HL-60 (cell line): ENCODE measurements at regions not wholly inside any gene's neighbourhood (a gene's known extent, or its start where the extent isn't known, plus 50 kb on each side); places are given as distances from the start of the nearest gene placed in this dataset.

Experiments used
- DNase-seq, 2 experiments: peaks; one replicate each; pipeline ENCODE4 v3.0.0-alpha.2; 2010 to 2020; ENCODE audit warnings: low read depth in 1 of 2, low spot score in 1 of 2
- H3K27ac ChIP-seq: fragments of 250-450 bp; sonication (Bioruptor Pico); replicated peaks from 2 replicates; pipeline ENCODE4 v1.5.1; 2020; ENCODE audit warnings: mild to moderate bottlenecking, moderate library complexity
- H3K27me3 ChIP-seq: fragments of 250-450 bp; sonication (Bioruptor Pico); 2 replicates; pipeline ENCODE4 v1.5.1; 2021; ENCODE audit warnings: mild to moderate bottlenecking, moderate library complexity; ENCODE audit not compliant: insufficient read depth, poor library complexity, severe bottlenecking
- H3K4me3 ChIP-seq: replicated peaks from 2 replicates; pipeline ENCODE4 v1.5.1; 2011; ENCODE audit warnings: mild to moderate bottlenecking, control low read depth, low read length; ENCODE audit not compliant: insufficient read depth
- GABPA ChIP-seq: IDR thresholded peaks from 2 replicates; pipeline ENCODE4 v1.6.1; 2012; ENCODE audit warnings: low read depth
- POLR2AphosphoS5 ChIP-seq: IDR thresholded peaks from 2 replicates; pipeline ENCODE4 v1.6.1; 2012; ENCODE audit warnings: low read depth
- SPI1 ChIP-seq: IDR thresholded peaks from 2 replicates; pipeline ENCODE4 v1.6.1; 2012; ENCODE audit warnings: low read depth, mild to moderate bottlenecking, borderline replicate concordance
- TF ChIP-seq, protein P1 (sequence below): IDR thresholded peaks from one replicate; pipeline ENCODE4 v1.5.1; 2011; ENCODE audit warnings: low read length, control low read depth, inconsistent platforms; ENCODE audit not compliant: insufficient read depth
- TF ChIP-seq, protein P2 (sequence below): IDR thresholded peaks from 2 replicates; pipeline ENCODE4 v1.6.1; 2012; ENCODE audit warnings: low read depth; ENCODE audit not compliant: insufficient replicate concordance

DNA sequence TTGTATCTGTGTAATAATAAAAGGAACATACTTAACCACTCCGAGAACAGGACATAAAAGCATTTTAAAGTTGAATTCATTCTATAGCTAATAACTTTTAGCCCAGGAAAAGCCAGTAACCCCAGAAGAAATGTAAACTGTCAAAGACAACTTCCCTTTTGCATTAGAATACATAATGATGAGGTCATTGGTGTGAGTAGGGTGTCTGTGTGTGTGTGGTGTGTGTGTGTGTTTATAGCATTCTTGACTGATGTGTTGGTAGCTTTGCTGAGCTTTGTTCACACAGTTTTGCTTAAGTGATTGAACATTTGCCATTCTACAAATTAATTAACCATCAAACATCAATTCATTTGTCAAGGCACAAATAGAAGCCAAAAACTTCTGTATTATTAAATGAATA lies 559.6 kb downstream of the ARAP2 start:
- Histone ChIP-seq H3K27me3 (no peaks in the 10 kb centered on the region), H3K27ac (no peak overlapping the region), H3K4me3 (no peak overlapping the region)
- DNase-seq: no peak
- no peak for TF ChIP-seq SPI1
- TF ChIP-seq, protein P1, sequence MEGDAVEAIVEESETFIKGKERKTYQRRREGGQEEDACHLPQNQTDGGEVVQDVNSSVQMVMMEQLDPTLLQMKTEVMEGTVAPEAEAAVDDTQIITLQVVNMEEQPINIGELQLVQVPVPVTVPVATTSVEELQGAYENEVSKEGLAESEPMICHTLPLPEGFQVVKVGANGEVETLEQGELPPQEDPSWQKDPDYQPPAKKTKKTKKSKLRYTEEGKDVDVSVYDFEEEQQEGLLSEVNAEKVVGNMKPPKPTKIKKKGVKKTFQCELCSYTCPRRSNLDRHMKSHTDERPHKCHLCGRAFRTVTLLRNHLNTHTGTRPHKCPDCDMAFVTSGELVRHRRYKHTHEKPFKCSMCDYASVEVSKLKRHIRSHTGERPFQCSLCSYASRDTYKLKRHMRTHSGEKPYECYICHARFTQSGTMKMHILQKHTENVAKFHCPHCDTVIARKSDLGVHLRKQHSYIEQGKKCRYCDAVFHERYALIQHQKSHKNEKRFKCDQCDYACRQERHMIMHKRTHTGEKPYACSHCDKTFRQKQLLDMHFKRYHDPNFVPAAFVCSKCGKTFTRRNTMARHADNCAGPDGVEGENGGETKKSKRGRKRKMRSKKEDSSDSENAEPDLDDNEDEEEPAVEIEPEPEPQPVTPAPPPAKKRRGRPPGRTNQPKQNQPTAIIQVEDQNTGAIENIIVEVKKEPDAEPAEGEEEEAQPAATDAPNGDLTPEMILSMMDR: no peak
- TF ChIP-seq, protein P2, sequence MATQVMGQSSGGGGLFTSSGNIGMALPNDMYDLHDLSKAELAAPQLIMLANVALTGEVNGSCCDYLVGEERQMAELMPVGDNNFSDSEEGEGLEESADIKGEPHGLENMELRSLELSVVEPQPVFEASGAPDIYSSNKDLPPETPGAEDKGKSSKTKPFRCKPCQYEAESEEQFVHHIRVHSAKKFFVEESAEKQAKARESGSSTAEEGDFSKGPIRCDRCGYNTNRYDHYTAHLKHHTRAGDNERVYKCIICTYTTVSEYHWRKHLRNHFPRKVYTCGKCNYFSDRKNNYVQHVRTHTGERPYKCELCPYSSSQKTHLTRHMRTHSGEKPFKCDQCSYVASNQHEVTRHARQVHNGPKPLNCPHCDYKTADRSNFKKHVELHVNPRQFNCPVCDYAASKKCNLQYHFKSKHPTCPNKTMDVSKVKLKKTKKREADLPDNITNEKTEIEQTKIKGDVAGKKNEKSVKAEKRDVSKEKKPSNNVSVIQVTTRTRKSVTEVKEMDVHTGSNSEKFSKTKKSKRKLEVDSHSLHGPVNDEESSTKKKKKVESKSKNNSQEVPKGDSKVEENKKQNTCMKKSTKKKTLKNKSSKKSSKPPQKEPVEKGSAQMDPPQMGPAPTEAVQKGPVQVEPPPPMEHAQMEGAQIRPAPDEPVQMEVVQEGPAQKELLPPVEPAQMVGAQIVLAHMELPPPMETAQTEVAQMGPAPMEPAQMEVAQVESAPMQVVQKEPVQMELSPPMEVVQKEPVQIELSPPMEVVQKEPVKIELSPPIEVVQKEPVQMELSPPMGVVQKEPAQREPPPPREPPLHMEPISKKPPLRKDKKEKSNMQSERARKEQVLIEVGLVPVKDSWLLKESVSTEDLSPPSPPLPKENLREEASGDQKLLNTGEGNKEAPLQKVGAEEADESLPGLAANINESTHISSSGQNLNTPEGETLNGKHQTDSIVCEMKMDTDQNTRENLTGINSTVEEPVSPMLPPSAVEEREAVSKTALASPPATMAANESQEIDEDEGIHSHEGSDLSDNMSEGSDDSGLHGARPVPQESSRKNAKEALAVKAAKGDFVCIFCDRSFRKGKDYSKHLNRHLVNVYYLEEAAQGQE: no peak
- no peak for TF ChIP-seq GABPA
- no peak for TF ChIP-seq POLR2AphosphoS5

- no peak for DNase-seq
- no peaks in the 10 kb centered on the region for H3K27me3 ChIP-seq
- no peak overlapping the region for H3K4me3 ChIP-seq
- TF ChIP-seq, protein P1: no peak
- TF ChIP-seq POLR2AphosphoS5: no peak
- TF ChIP-seq, protein P2: no peak
- TF ChIP-seq GABPA: no peak
- TF ChIP-seq SPI1: no peak
- H3K27ac ChIP-seq: no peak overlapping the region
Measured at GRCh38 chr4:35689870-35690269, 554.4 kb downstream of the ARAP2 start.

GRCh38 chr4:35690271-35690670 lies 554.0 kb downstream of the ARAP2 start:
- Histone ChIP-seq H3K4me3 (no peak overlapping the region), H3K27me3 (no peaks in the 10 kb centered on the region), H3K27ac (no peak overlapping the region)
- DNase-seq: no peak
- no peak for TF ChIP-seq GABPA
- TF ChIP-seq, protein P1: no peak
- TF ChIP-seq, protein P2: no peak
- no peak for TF ChIP-seq SPI1
- TF ChIP-seq POLR2AphosphoS5: no peak
